ENCODE measurements at regions not wholly inside any gene's neighbourhood (a gene's known extent, or its start where the extent isn't known, plus 50 kb on each side); places are given as distances from the start of the nearest gene placed in this dataset.

DNA sequence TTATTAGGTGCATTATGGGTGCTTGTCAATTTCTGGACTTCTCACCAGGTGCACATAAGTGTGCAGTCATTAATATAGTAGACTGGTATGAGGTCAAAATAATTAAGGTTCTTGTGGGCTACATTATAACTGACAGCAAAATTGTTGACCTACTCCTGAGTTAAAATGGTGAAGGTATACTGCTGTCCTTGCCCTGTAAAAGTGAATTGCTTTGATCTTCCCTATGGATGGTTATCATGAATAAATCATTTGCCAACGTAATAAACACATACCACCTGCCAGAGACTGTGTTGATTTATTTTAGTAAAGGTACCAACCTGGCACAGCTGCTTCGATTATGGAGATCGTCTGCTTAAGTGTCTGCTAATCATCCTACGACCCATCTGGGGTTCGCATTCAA is 201.6 kb upstream of the KCNK2 start:
- Histone ChIP-seq H3K36me3 (ENCODE audit: control insufficient read depth in 4 of 4, insufficient read depth in 3 of 4, low read depth in 1 of 4, low read length in 3 of 4) (no peaks in the 10 kb centered on the region), H3K4me3 (ENCODE audit: low read depth in 1 of 3, low read length in 3 of 3) (no peak overlapping the region), H3K9ac (ENCODE audit: low read depth in 1 of 2, low read length in 2 of 2) (no peak overlapping the region), H3K27ac (ENCODE audit: low read depth in 1 of 2, low read length in 2 of 2) (no peak overlapping the region), H3K9me3 (ENCODE audit: control insufficient read depth in 4 of 4, low read length in 3 of 4) (no peaks in the 10 kb centered on the region), H3K4me1 (ENCODE audit: control insufficient read depth in 4 of 4, insufficient read depth in 4 of 4, low read length in 3 of 4) (no peaks in the 10 kb centered on the region), H3K27me3 (ENCODE audit: control insufficient read depth in 4 of 4, insufficient read depth in 4 of 4, low read length in 3 of 4) (no peaks in the 10 kb centered on the region)
- 80% methylated on average over 5 of the region's 5 CpGs for WGBS
- DNase-seq (ENCODE audit: low spot score) = no peak
- no peak for TF ChIP-seq TAF1 (conservative IDR thresholded peaks at IDR 0.05)

DNA sequence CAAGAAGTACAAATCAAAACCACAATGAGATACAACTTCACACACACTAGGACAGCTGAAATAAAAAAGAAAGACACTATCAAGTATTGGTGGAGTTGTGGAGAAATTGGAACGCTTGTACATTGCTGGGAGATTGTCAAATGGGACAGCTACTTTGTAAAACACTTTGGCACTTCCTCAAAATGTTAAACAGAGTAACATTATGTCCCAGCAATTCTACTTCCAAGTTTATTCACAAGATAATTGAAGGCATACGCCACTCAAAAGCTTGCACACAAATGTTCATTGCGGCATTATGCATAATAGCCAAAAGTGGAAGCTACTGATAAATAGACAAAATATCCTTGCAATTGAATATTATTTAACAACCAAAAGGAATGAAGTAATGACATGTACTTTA is 199.9 kb upstream of the KCNK2 start:
- peaks cover 0 to 3% (median 0%) of the 10 kb centered on the region in 4 donors for H3K9me3 ChIP-seq (ENCODE audit: control insufficient read depth in 4 of 4, low read length in 3 of 4)
- H3K9ac ChIP-seq (ENCODE audit: low read depth in 1 of 2, low read length in 2 of 2) = no peak overlapping the region
- no peaks in the 10 kb centered on the region for H3K27me3 ChIP-seq (ENCODE audit: control insufficient read depth in 4 of 4, insufficient read depth in 4 of 4, low read length in 3 of 4)
- H3K4me1 ChIP-seq (ENCODE audit: control insufficient read depth in 4 of 4, insufficient read depth in 4 of 4, low read length in 3 of 4) = no peaks in the 10 kb centered on the region
- TF ChIP-seq, protein P1, sequence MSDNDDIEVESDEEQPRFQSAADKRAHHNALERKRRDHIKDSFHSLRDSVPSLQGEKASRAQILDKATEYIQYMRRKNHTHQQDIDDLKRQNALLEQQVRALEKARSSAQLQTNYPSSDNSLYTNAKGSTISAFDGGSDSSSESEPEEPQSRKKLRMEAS (IDR thresholded peaks at IDR 0.05) = no peak
- TF ChIP-seq, protein P2, sequence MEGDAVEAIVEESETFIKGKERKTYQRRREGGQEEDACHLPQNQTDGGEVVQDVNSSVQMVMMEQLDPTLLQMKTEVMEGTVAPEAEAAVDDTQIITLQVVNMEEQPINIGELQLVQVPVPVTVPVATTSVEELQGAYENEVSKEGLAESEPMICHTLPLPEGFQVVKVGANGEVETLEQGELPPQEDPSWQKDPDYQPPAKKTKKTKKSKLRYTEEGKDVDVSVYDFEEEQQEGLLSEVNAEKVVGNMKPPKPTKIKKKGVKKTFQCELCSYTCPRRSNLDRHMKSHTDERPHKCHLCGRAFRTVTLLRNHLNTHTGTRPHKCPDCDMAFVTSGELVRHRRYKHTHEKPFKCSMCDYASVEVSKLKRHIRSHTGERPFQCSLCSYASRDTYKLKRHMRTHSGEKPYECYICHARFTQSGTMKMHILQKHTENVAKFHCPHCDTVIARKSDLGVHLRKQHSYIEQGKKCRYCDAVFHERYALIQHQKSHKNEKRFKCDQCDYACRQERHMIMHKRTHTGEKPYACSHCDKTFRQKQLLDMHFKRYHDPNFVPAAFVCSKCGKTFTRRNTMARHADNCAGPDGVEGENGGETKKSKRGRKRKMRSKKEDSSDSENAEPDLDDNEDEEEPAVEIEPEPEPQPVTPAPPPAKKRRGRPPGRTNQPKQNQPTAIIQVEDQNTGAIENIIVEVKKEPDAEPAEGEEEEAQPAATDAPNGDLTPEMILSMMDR (IDR thresholded peaks at IDR 0.05; ENCODE audit: low read depth, low read length, missing input control) = no peak
- TF ChIP-seq SP1 (IDR thresholded peaks at IDR 0.05) (no peak), HNF4A (conservative IDR thresholded peaks at IDR 0.05) (no peak), FOXA1 (IDR thresholded peaks at IDR 0.05) (no peak), HNF4G (IDR thresholded peaks at IDR 0.05) (no peak), RAD21 (IDR thresholded peaks at IDR 0.05) (no peak), RXRA (IDR thresholded peaks at IDR 0.05) (no peak), EGR1 (IDR thresholded peaks at IDR 0.05; ENCODE audit: low read depth in 2 of 2) (no peak), NR2F2 (IDR thresholded peaks at IDR 0.05) (no peak), YY1 (IDR thresholded peaks at IDR 0.05) (no peak), GABPA (IDR thresholded peaks at IDR 0.05 in 1 of 2, conservative IDR thresholded peaks at IDR 0.05 in 1 of 2) (no peak), FOXA2 (IDR thresholded peaks at IDR 0.05) (no peak)
- TF ChIP-seq, protein P3, sequence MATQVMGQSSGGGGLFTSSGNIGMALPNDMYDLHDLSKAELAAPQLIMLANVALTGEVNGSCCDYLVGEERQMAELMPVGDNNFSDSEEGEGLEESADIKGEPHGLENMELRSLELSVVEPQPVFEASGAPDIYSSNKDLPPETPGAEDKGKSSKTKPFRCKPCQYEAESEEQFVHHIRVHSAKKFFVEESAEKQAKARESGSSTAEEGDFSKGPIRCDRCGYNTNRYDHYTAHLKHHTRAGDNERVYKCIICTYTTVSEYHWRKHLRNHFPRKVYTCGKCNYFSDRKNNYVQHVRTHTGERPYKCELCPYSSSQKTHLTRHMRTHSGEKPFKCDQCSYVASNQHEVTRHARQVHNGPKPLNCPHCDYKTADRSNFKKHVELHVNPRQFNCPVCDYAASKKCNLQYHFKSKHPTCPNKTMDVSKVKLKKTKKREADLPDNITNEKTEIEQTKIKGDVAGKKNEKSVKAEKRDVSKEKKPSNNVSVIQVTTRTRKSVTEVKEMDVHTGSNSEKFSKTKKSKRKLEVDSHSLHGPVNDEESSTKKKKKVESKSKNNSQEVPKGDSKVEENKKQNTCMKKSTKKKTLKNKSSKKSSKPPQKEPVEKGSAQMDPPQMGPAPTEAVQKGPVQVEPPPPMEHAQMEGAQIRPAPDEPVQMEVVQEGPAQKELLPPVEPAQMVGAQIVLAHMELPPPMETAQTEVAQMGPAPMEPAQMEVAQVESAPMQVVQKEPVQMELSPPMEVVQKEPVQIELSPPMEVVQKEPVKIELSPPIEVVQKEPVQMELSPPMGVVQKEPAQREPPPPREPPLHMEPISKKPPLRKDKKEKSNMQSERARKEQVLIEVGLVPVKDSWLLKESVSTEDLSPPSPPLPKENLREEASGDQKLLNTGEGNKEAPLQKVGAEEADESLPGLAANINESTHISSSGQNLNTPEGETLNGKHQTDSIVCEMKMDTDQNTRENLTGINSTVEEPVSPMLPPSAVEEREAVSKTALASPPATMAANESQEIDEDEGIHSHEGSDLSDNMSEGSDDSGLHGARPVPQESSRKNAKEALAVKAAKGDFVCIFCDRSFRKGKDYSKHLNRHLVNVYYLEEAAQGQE (IDR thresholded peaks at IDR 0.05) = no peak
- TF ChIP-seq, protein P4, sequence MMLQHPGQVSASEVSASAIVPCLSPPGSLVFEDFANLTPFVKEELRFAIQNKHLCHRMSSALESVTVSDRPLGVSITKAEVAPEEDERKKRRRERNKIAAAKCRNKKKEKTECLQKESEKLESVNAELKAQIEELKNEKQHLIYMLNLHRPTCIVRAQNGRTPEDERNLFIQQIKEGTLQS (IDR thresholded peaks at IDR 0.05) = no peak
- TF ChIP-seq, protein P5, sequence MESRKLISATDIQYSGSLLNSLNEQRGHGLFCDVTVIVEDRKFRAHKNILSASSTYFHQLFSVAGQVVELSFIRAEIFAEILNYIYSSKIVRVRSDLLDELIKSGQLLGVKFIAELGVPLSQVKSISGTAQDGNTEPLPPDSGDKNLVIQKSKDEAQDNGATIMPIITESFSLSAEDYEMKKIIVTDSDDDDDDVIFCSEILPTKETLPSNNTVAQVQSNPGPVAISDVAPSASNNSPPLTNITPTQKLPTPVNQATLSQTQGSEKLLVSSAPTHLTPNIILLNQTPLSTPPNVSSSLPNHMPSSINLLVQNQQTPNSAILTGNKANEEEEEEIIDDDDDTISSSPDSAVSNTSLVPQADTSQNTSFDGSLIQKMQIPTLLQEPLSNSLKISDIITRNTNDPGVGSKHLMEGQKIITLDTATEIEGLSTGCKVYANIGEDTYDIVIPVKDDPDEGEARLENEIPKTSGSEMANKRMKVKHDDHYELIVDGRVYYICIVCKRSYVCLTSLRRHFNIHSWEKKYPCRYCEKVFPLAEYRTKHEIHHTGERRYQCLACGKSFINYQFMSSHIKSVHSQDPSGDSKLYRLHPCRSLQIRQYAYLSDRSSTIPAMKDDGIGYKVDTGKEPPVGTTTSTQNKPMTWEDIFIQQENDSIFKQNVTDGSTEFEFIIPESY (IDR thresholded peaks at IDR 0.05) = no peak
- 84% methylated on average over 3 of the region's 3 CpGs for WGBS
- H3K27ac ChIP-seq (ENCODE audit: low read depth in 1 of 2, low read length in 2 of 2) = no peak overlapping the region
- no peak overlapping the region for H3K4me3 ChIP-seq (ENCODE audit: low read depth in 1 of 3, low read length in 3 of 3)
- no peak for DNase-seq (ENCODE audit: low spot score)
- H3K36me3 ChIP-seq (ENCODE audit: control insufficient read depth in 4 of 4, insufficient read depth in 3 of 4, low read depth in 1 of 4, low read length in 3 of 4) = no peaks in the 10 kb centered on the region

All from liver (tissue), 8 donors.